Esophagus muscularis mucosa (tissue), 4 donors: ENCODE measurements at regions not wholly inside any gene's neighbourhood (a gene's known extent, or its start where the extent isn't known, plus 50 kb on each side); places are given as distances from the start of the nearest gene placed in this dataset.
"Not testable (repeated sequence)": the region's sequence is repeated elsewhere in the genome, so short reads cannot be mapped to it uniquely, and the experiment has no call there.

Experiments
- DNase-seq: peaks from one replicate; pipeline ENCODE4 v3.0.0-alpha.2; 2017; ENCODE audit errors: extremely low spot score
- H3K27ac ChIP-seq, 4 donors: fragments of 200-600 bp; sonication (generic); replicated peaks in 1 of 4; 1 replicate in 3 of 4; 2 replicates in 1 of 4; pipeline ENCODE4 v1.5.1; 2016 to 2019; ENCODE audit warnings: mild to moderate bottlenecking in 1 of 4
- H3K27me3 ChIP-seq, 4 donors: fragments of 200-600 bp; sonication (generic); one replicate each; pipeline versions ENCODE4 v1.5.1 to v1.6.0; 2016 to 2019
- H3K36me3 ChIP-seq, 4 donors: fragments of 200-600 bp; sonication (generic); one replicate each; pipeline ENCODE4 v1.5.1; 2016 to 2019
- H3K4me1 ChIP-seq, 4 donors: fragments of 200-600 bp; sonication (generic); one replicate each; pipeline ENCODE4 v1.5.1; 2016 to 2019
- H3K4me3 ChIP-seq, 4 donors: fragments of 200-600 bp; sonication (generic); 1 replicate in 2 of 4; 2 replicates in 2 of 4; pipeline ENCODE4 v1.5.1; 2016 to 2019; ENCODE audit warnings: mild to moderate bottlenecking in 4 of 4, moderate library complexity in 1 of 4
- H3K9me3 ChIP-seq, 4 donors: fragments of 200-600 bp; sonication (generic); 1 replicate in 3 of 4; 2 replicates in 1 of 4; pipeline ENCODE4 v1.5.1; 2016 to 2019
- CTCF ChIP-seq, 3 experiments: fragments of 200-600 bp in 2 of 3; fragments of 450-650 bp in 1 of 3; sonication (generic) in 2 of 3; IDR thresholded peaks; one replicate each; pipeline ENCODE4 v1.5.1; 2017 to 2019; ENCODE audit warnings: antibody characterized with exemption in 3 of 3, mild to moderate bottlenecking in 2 of 3, moderate library complexity in 1 of 3
- EP300 ChIP-seq: sonication (generic); formaldehyde crosslinking; IDR thresholded peaks from one replicate; pipeline ENCODE4 v1.6.1; 2017; ENCODE audit warnings: antibody characterized with exemption
- POLR2A ChIP-seq: fragments of 450-650 bp; IDR thresholded peaks from one replicate; pipeline ENCODE4 v1.6.1; 2017; ENCODE audit warnings: antibody characterized with exemption, moderate library complexity, mild to moderate bottlenecking, low read depth
- POLR2AphosphoS5 ChIP-seq, 2 donors: sonication (generic); formaldehyde crosslinking; IDR thresholded peaks; one replicate each; pipeline ENCODE4 v1.6.1; 2017; ENCODE audit warnings: antibody characterized with exemption in 2 of 2
- WGBS: methylation state at CpG from one replicate; pipeline ENCODE4 v1.1.5; 2018; 5-methylcytosine and 5-hydroxymethylcytosine counted together
- intact Hi-C: fragments of 100-400 bp; cut with DNase I; formaldehyde crosslinking; loops from one replicate; pipeline ENCODE4 v1.15.1; 2023

- no peaks in the 10 kb centered on the region for H3K27me3 ChIP-seq
- H3K4me1 ChIP-seq, result peaks cover 0 to 3% (median 1%) of the 10 kb centered on the region in 4 donors
- no peak for DNase-seq
- H3K4me3 ChIP-seq, result no peak overlapping the region
- intact Hi-C loops, result no loop called here
- no peaks in the 10 kb centered on the region for H3K36me3 ChIP-seq
- no peak overlapping the region for H3K27ac ChIP-seq
- H3K9me3 ChIP-seq, result no peaks in the 10 kb centered on the region
- TF ChIP-seq CTCF (IDR thresholded peaks at IDR 0.05), result no peak
- TF ChIP-seq POLR2A, result no peak
- TF ChIP-seq POLR2AphosphoS5 (IDR thresholded peaks at IDR 0.05), result no peak
- no peak for TF ChIP-seq EP300
- 82% methylated on average over 22 of the region's 22 CpGs for WGBS
Observed at GRCh38 chr5:8839361-8840055, 706.4 kb downstream of the SEMA5A start.

GRCh38 chr5:8840237-8840636, 705.6 kb downstream of the SEMA5A start:
- intact Hi-C loops, result no loop called here
- Histone ChIP-seq H3K27me3 (no peaks in the 10 kb centered on the region), H3K36me3 (no peaks in the 10 kb centered on the region), H3K4me1 (peaks cover 0 to 3% (median 1%) of the 10 kb centered on the region in 4 donors), H3K9me3 (no peaks in the 10 kb centered on the region), H3K4me3 (no peak overlapping the region), H3K27ac (no peak overlapping the region)
- 88% methylated on average over 24 of the region's 39 CpGs for WGBS
- TF ChIP-seq POLR2A, result no peak
- no peak for TF ChIP-seq CTCF (IDR thresholded peaks at IDR 0.05)
- no peak for TF ChIP-seq POLR2AphosphoS5 (IDR thresholded peaks at IDR 0.05)
- TF ChIP-seq EP300, result no peak
- no peak for DNase-seq

GRCh38 chr5:8840746-8841145, 705.1 kb downstream of the SEMA5A start:
- H3K36me3 ChIP-seq, intact Hi-C loops, DNase-seq, H3K27me3 ChIP-seq, H3K4me3 ChIP-seq, H3K9me3 ChIP-seq, H3K27ac ChIP-seq, H3K4me1 ChIP-seq: not testable (repeated sequence)
- 84% methylated on average over 8 of the region's 8 CpGs for WGBS

- no peak for DNase-seq
- Histone ChIP-seq H3K4me1 (peaks cover 0 to 3% (median 1%) of the 10 kb centered on the region in 4 donors), H3K27ac (peak overlapping the region in 3 of 4 donors; percentile 38 to 57 (median 48)), H3K36me3 (no peaks in the 10 kb centered on the region), H3K9me3 (no peaks in the 10 kb centered on the region), H3K4me3 (no peak overlapping the region), H3K27me3 (no peaks in the 10 kb centered on the region)
- no peak for TF ChIP-seq POLR2AphosphoS5 (IDR thresholded peaks at IDR 0.05)
- no peak for TF ChIP-seq CTCF (IDR thresholded peaks at IDR 0.05)
- TF ChIP-seq POLR2A, result no peak
- TF ChIP-seq EP300, result no peak
- intact Hi-C loops, result no loop called here
- 81% methylated on average over 5 of the region's 5 CpGs for WGBS
Observed at GRCh38 chr5:8842971-8843551, 702.8 kb downstream of the SEMA5A start.

GRCh38 chr5:8843771-8844170, 702.1 kb downstream of the SEMA5A start:
- Histone ChIP-seq H3K4me3 (no peak overlapping the region), H3K27me3 (no peaks in the 10 kb centered on the region), H3K9me3 (no peaks in the 10 kb centered on the region), H3K27ac (peak overlapping the region; percentile 11 to 47 (median 36)), H3K36me3 (no peaks in the 10 kb centered on the region), H3K4me1 (peaks cover 0 to 3% (median 1%) of the 10 kb centered on the region in 4 donors)
- 47% methylated on average over 7 of the region's 7 CpGs for WGBS
- no peak for DNase-seq
- intact Hi-C loops, result no loop called here
- TF ChIP-seq CTCF (IDR thresholded peaks at IDR 0.05), result no peak
- TF ChIP-seq EP300, result no peak
- TF ChIP-seq POLR2A, result no peak
- TF ChIP-seq POLR2AphosphoS5 (IDR thresholded peaks at IDR 0.05), result no peak
